HG03025 (cell line): ENCODE measurements at regions not wholly inside any gene's neighbourhood (a gene's known extent, or its start where the extent isn't known, plus 50 kb on each side); places are given as distances from the start of the nearest gene placed in this dataset.
"Not testable (repeated sequence)": the region's sequence is repeated elsewhere in the genome, so short reads cannot be mapped to it uniquely, and the experiment has no call there.

Source experiments
- ATAC-seq: cut with Tn5 transposase; IDR thresholded peaks from one replicate; pipeline ENCODE4 v1.9.1; 2021; ENCODE audit warnings: mild to moderate bottlenecking, moderate library complexity; ENCODE audit not compliant: unreplicated experiment, low FRiP score

- no peak for ATAC-seq
Measured at GRCh38 chr7:131032786-131033185, 294.9 kb upstream of the MKLN1 start.

- ATAC-seq, result no peak
Measured at GRCh38 chr7:131034166-131034881, 293.4 kb upstream of the MKLN1 start.

GRCh38 chr7:131035088-131035770, 292.4 kb upstream of the MKLN1 start:
- ATAC-seq, result no peak

- ATAC-seq, result no peak
Measured at GRCh38 chr7:131038153-131038552, 289.5 kb upstream of the MKLN1 start.

GRCh38 chr7:131039355-131039762, 288.3 kb upstream of the MKLN1 start:
- no peak for ATAC-seq

GRCh38 chr7:131039836-131040235, 287.8 kb upstream of the MKLN1 start:
- ATAC-seq, result no peak

GRCh38 chr7:131040467-131040932, 287.2 kb upstream of the MKLN1 start:
- ATAC-seq, result no peak

- ATAC-seq, result not testable (repeated sequence)
Measured at GRCh38 chr7:131041012-131041695, 286.5 kb upstream of the MKLN1 start.

- ATAC-seq, result no peak
Measured at GRCh38 chr7:131042269-131043160, 285.2 kb upstream of the MKLN1 start.

- ATAC-seq, result no peak
Measured at GRCh38 chr7:131045526-131045925, 282.1 kb upstream of the MKLN1 start.

- no peak for ATAC-seq
Measured at GRCh38 chr7:131046246-131046645, 281.4 kb upstream of the MKLN1 start.

GRCh38 chr7:131047651-131048304, 279.9 kb upstream of the MKLN1 start:
- no peak for ATAC-seq

- ATAC-seq, result no peak
Measured at GRCh38 chr7:131051304-131051703, 276.4 kb upstream of the MKLN1 start.

GRCh38 chr7:131052285-131052904, 275.3 kb upstream of the MKLN1 start:
- ATAC-seq, result no peak

GRCh38 chr7:131056007-131056406, 271.7 kb upstream of the MKLN1 start:
- ATAC-seq, result no peak

GRCh38 chr7:131057015-131057793, 270.5 kb upstream of the MKLN1 start:
- peak; percentile 72 for ATAC-seq

GRCh38 chr7:131057794-131058070, 269.9 kb upstream of the MKLN1 start:
- ATAC-seq, result no peak

GRCh38 chr7:131058561-131059288, 269.0 kb upstream of the MKLN1 start:
- not testable (repeated sequence) for ATAC-seq
